Calu3 (cell line): ENCODE measurements at regions not wholly inside any gene's neighbourhood (a gene's known extent, or its start where the extent isn't known, plus 50 kb on each side); places are given as distances from the start of the nearest gene placed in this dataset.

Experiments
- BruUV-seq: library from RNA; stranded (reverse); fragments of 400-500 nt; replicated peaks from 2 replicates; lab custom pipeline; 2021; lab: Mats Ljungman, UMichigan
- CTCF ChIA-PET: fragments of 300-600 bp; sonication (Branson Sonifier 250); formaldehyde crosslinking; loops from one replicate; lab custom pipeline; 2022; ENCODE audit warnings: antibody characterized with exemption; lab: Charles Lee
- DNase-seq: peaks from one replicate; pipeline ENCODE4 v3.0.0; 2022
- H3K27ac Mint-ChIP-seq: one replicate; pipeline ENCODE4 v1.8.0; 2022; ENCODE audit warnings: mixed read lengths; ENCODE audit not compliant: unreplicated experiment
- H3K27me3 Mint-ChIP-seq: one replicate; pipeline ENCODE4 v1.8.0; 2022; ENCODE audit warnings: mixed read lengths; ENCODE audit not compliant: unreplicated experiment
- H3K36me3 Mint-ChIP-seq: one replicate; pipeline ENCODE4 v1.8.0; 2022; ENCODE audit warnings: mild to moderate bottlenecking, moderate library complexity, mixed read lengths; ENCODE audit not compliant: insufficient read depth, unreplicated experiment
- H3K4me1 Mint-ChIP-seq: one replicate; pipeline ENCODE4 v1.8.0; 2022; ENCODE audit warnings: mild to moderate bottlenecking, low read depth, mixed read lengths; ENCODE audit not compliant: unreplicated experiment
- H3K4me3 Mint-ChIP-seq: one replicate; pipeline ENCODE4 v1.8.0; 2022; ENCODE audit warnings: mild to moderate bottlenecking, low read depth, moderate library complexity, mixed read lengths; ENCODE audit not compliant: unreplicated experiment
- H3K9me3 Mint-ChIP-seq: one replicate; pipeline ENCODE4 v1.8.0; 2022; ENCODE audit warnings: low read depth, mixed read lengths; ENCODE audit not compliant: unreplicated experiment
- intact Hi-C: fragments of 100-400 bp; cut with micrococcal nuclease; formaldehyde crosslinking; loops from one replicate; pipeline ENCODE4 v1.10.0; 2022; ENCODE audit not compliant: unreplicated experiment
- TF ChIP-seq, protein P1 (sequence below): fragments of 200-600 bp; IDR thresholded peaks from one replicate; pipeline ENCODE4 v1.8.0; 2022; ENCODE audit warnings: antibody characterized with exemption; ENCODE audit not compliant: unreplicated experiment

DNA sequence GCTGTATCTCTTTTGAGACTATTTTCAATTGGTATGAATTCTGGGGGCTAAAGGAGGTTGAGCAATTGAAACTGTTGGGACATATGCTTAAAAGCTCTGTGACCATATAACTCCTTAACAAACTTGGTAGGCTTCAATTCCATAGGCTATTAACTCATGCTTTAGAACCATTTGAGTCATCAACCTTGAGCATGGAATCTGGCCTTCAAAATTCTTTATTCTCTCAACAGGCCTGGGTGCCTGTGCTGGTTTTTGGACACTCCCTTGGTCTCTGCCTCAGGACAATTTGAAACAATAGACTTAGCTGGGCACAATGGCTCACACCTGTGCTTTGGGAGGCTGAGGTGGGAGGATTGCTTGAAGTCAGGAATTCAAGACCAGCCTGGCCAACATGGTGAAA lies 61.4 kb upstream of the EPB41L4A start:
- H3K36me3 Mint-ChIP-seq = no peaks in the 10 kb centered on the region
- TF ChIP-seq, protein P1, sequence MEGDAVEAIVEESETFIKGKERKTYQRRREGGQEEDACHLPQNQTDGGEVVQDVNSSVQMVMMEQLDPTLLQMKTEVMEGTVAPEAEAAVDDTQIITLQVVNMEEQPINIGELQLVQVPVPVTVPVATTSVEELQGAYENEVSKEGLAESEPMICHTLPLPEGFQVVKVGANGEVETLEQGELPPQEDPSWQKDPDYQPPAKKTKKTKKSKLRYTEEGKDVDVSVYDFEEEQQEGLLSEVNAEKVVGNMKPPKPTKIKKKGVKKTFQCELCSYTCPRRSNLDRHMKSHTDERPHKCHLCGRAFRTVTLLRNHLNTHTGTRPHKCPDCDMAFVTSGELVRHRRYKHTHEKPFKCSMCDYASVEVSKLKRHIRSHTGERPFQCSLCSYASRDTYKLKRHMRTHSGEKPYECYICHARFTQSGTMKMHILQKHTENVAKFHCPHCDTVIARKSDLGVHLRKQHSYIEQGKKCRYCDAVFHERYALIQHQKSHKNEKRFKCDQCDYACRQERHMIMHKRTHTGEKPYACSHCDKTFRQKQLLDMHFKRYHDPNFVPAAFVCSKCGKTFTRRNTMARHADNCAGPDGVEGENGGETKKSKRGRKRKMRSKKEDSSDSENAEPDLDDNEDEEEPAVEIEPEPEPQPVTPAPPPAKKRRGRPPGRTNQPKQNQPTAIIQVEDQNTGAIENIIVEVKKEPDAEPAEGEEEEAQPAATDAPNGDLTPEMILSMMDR = no peak
- H3K27me3 Mint-ChIP-seq = no peaks in the 10 kb centered on the region
- no peak for DNase-seq
- peaks cover 30% of the 10 kb centered on the region for H3K4me1 Mint-ChIP-seq
- H3K9me3 Mint-ChIP-seq = peaks cover 6% of the 10 kb centered on the region
- no TSS peak for BruUV-seq
- H3K27ac Mint-ChIP-seq = no peak overlapping the region
- CTCF ChIA-PET = interaction anchor here (1.1 to 1.4 kb wide), 2 partner anchors 12 kb away, joined by 4 read pairs; no protein-coding TSS in a partner anchor
- intact Hi-C loops = no loop called here
- H3K4me3 Mint-ChIP-seq = no peak overlapping the region

DNA sequence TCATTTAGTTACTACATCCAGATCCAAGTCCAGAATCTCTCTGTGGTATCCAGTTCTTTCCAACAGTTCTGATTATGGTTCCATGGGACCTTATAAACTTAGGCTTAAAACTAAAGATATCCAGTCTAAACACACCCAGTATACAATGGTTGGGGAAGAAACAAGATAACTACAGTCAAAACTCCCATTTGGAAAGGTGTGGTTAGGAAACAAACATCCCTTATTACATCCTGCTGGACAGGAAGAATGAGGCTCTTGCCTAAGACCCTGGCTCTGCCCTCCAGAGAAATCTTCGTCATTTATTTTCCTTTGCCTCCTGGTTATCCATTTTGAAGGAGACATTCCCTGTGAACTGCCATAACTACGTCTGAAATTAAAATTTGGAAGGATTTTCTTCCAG lies 64.6 kb upstream of the EPB41L4A start:
- Mint-ChIP-seq H3K36me3 (no peaks in the 10 kb centered on the region), H3K27me3 (no peaks in the 10 kb centered on the region), H3K4me3 (no peak overlapping the region), H3K9me3 (peaks cover 6% of the 10 kb centered on the region), H3K4me1 (peaks cover 22% of the 10 kb centered on the region), H3K27ac (no peak overlapping the region)
- no TSS peak for BruUV-seq
- CTCF ChIA-PET = no interaction called here
- TF ChIP-seq, protein P1 = no peak
- DNase-seq = no peak
- intact Hi-C loops = no loop called here

DNA sequence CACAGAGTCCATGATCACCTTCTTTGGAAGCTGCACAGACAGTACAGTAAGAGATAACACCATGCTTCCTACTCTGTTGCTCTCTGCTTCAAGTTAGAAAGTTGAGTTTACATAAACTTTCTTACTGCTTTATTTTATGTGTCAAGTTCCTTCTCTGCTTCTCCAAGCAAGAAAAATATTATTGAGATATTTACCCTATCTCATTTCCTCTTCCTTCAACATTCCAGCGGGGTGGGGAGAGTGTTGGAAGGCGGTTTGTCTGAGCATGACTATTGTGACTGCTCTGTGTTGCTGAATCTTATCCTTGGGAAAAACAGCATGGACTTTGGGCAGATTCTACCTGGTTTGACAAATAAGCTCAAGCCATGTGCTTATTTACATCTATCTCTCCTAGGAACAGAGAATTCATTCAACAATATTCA lies 66.9 kb upstream of the EPB41L4A start:
- Mint-ChIP-seq H3K36me3 (no peaks in the 10 kb centered on the region), H3K4me3 (no peak overlapping the region), H3K27me3 (no peaks in the 10 kb centered on the region), H3K9me3 (peaks cover 6% of the 10 kb centered on the region), H3K4me1 (peaks cover 8% of the 10 kb centered on the region), H3K27ac (no peak overlapping the region)
- BruUV-seq = no TSS peak
- CTCF ChIA-PET = interaction anchor here (1.3 kb wide), 1 partner anchor 9 kb away, joined by 3 read pairs; no protein-coding TSS in a partner anchor
- TF ChIP-seq, protein P1 = no peak
- DNase-seq = peak; percentile 20
- intact Hi-C loops = no loop called here

DNA sequence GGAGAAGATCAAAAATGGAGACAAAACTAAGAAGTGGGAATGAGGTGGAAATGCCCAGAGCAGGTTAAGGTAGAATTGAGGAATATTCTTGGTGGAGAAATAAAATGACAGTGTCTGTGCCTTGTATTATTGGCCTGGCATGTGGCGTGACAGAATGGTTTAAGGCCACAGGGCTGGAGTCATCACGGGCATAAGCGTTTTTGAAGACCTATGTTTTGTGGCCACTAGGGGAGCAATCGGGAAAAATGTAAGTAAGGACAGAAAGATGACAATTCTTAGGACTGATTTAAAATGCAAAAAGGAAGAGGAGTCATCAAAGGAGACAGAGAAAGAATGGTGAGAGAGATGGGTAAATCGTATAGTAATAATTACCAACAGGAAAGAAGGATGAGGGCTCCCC lies 72.2 kb upstream of the EPB41L4A start:
- Mint-ChIP-seq H3K27ac (no peak overlapping the region), H3K4me3 (no peak overlapping the region), H3K27me3 (no peaks in the 10 kb centered on the region), H3K9me3 (no peaks in the 10 kb centered on the region), H3K4me1 (peaks cover under 1% of the 10 kb centered on the region), H3K36me3 (no peaks in the 10 kb centered on the region)
- no TSS peak for BruUV-seq
- intact Hi-C loops = loop anchor here (5.0 to 10.0 kb wide), 2 partner anchors 69 to 306 kb away; no protein-coding TSS in a partner anchor
- CTCF ChIA-PET = no interaction called here
- TF ChIP-seq, protein P1 = peak; percentile 60
- DNase-seq = peak; percentile 24
